Activated T-cell treated with anti-CD3 and anti-CD28 coated beads, Interleukin-2, amount 50 U/mL, for 72 hours (primary cell): ENCODE measurements at regions not wholly inside any gene's neighbourhood (a gene's known extent, or its start where the extent isn't known, plus 50 kb on each side); places are given as distances from the start of the nearest gene placed in this dataset.
"Not testable (repeated sequence)": the region's sequence is repeated elsewhere in the genome, so short reads cannot be mapped to it uniquely, and the experiment has no call there.

Experiments
- ATAC-seq, 2 donors: fragments of 150-1000 bp; cut with Tn5 transposase; replicated peaks in 1 of 2; 2 replicates each; pipeline ENCODE4 v1.10.0; 2021; ENCODE audit warnings: moderate library complexity in 2 of 2, mild to moderate bottlenecking in 1 of 2
- DNase-seq, 2 donors: peaks; one replicate each; pipeline ENCODE4 v3.0.0; 2021 to 2022; ENCODE audit warnings: mixed read lengths in 1 of 2
- H3K27ac Mint-ChIP-seq: one replicate; pipeline ENCODE4 v1.8.0; 2022; ENCODE audit warnings: mild to moderate bottlenecking, moderate library complexity, mixed read lengths
- H3K27me3 Mint-ChIP-seq: one replicate; pipeline ENCODE4 v1.8.0; 2022; ENCODE audit warnings: low read depth, mixed read lengths
- H3K36me3 Mint-ChIP-seq, 2 donors: one replicate each; pipeline ENCODE4 v1.8.0; 2022; ENCODE audit warnings: mixed read lengths in 2 of 2, mild to moderate bottlenecking in 1 of 2; ENCODE audit not compliant: insufficient read depth in 2 of 2
- H3K4me1 Mint-ChIP-seq: one replicate; pipeline ENCODE4 v1.8.0; 2022; ENCODE audit warnings: low read depth, mixed read lengths
- H3K4me3 Mint-ChIP-seq, 2 donors: one replicate each; pipeline ENCODE4 v1.8.0; 2022; ENCODE audit warnings: mild to moderate bottlenecking in 2 of 2, mixed read lengths in 2 of 2, moderate library complexity in 2 of 2
- H3K9me3 Mint-ChIP-seq, 2 donors: one replicate each; pipeline ENCODE4 v1.8.0; 2022; ENCODE audit warnings: mixed read lengths in 2 of 2

- H3K36me3 Mint-ChIP-seq, ATAC-seq, DNase-seq: not testable (repeated sequence)
Measured at GRCh38 chr5:176018598-176018997, 50.5 kb upstream of the THOC3 start.

DNA sequence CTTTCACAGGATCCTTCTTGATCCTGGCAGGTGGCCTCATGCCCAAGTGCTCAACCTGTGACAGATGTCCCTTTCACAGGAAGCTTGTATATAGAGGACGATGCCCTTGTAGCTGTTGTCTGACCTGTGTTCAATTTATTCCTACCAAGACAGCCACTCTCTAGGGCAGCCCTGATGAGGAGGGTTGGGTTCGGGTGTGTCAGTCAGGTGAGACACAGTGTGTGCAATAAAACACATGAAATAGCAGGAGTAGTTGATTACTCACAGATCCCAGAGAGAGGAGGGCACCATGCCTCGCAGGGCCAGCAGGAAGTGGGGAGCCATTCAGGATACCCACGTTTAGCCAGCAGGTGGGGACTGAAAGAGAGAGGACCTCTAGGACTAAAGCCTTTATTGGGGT lies 52.7 kb upstream of the THOC3 start:
- not testable (repeated sequence) for ATAC-seq, H3K4me3 Mint-ChIP-seq, H3K4me1 Mint-ChIP-seq, DNase-seq, H3K9me3 Mint-ChIP-seq, H3K27ac Mint-ChIP-seq, H3K36me3 Mint-ChIP-seq, H3K27me3 Mint-ChIP-seq

More at GRCh38 chr5:176018598-176018997, 50.5 kb upstream of the THOC3 start:
- not testable (repeated sequence) for H3K4me1 Mint-ChIP-seq, H3K27ac Mint-ChIP-seq, H3K27me3 Mint-ChIP-seq, H3K4me3 Mint-ChIP-seq, H3K9me3 Mint-ChIP-seq

- H3K4me3 Mint-ChIP-seq, ATAC-seq, H3K27ac Mint-ChIP-seq, H3K9me3 Mint-ChIP-seq, H3K4me1 Mint-ChIP-seq, DNase-seq, H3K36me3 Mint-ChIP-seq, H3K27me3 Mint-ChIP-seq: not testable (repeated sequence)
Measured at GRCh38 chr5:176023535-176023934, 55.4 kb upstream of the THOC3 start.

DNA sequence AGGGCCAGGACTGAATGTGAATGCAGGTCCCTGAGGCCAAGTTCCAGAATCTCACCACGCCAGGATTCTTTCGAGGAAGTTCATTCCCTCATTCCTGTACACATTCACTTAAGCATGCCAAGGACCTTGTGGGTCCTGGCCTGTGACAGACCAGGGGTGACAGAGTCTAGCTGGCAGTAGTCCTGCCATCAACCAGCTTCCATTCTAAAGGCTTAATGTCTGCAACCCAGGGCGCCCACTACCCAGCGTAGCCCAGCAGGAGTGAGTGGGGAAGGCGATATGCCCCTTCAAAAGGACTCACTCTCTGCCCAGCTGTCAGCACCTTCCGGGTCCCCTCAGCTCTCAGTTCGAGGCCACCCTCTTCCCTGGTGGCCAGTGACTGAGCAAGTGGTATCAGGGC lies 61.3 kb upstream of the THOC3 start:
- H3K27me3 Mint-ChIP-seq, H3K27ac Mint-ChIP-seq: not testable (repeated sequence)

GRCh38 chr5:176030361-176031117 lies 62.4 kb upstream of the THOC3 start:
- not testable (repeated sequence) for H3K27me3 Mint-ChIP-seq, H3K36me3 Mint-ChIP-seq, H3K4me3 Mint-ChIP-seq, H3K4me1 Mint-ChIP-seq, DNase-seq, H3K9me3 Mint-ChIP-seq, H3K27ac Mint-ChIP-seq
- ATAC-seq, result peak; percentile 30 to 33

More for the DNA sequence above, 61.3 kb upstream of the THOC3 start:
- H3K4me1 Mint-ChIP-seq, H3K4me3 Mint-ChIP-seq, H3K9me3 Mint-ChIP-seq, DNase-seq, H3K36me3 Mint-ChIP-seq: not testable (repeated sequence)
- ATAC-seq, result peak; percentile 2 to 8

- H3K4me1 Mint-ChIP-seq, result peaks cover 11% of the 10 kb centered on the region
- not testable (repeated sequence) for H3K36me3 Mint-ChIP-seq, H3K27ac Mint-ChIP-seq, H3K27me3 Mint-ChIP-seq, H3K9me3 Mint-ChIP-seq, DNase-seq, H3K4me3 Mint-ChIP-seq
- peak; percentile 38 to 42 for ATAC-seq
Measured at GRCh38 chr5:176031118-176031510, 63.0 kb upstream of the THOC3 start.

DNA sequence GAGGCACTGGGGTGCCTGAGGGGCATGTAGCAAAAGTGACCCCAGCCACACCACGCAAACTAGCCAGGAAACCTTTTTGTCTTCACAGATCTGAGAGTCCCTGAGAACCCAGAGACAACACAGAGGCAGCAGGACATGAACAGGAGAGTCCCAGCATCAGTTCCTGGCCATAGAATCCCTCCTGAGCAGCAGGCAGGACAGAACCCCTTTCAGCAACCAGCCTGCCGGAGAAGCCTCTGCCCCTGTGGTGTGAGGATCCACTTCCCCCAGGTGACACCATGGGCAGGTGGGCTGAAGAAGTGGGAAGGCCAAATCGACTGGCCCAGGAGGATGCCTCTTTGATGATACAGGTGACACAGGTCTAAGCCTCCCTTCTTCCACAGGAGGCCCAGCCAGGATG lies 65.1 kb upstream of the THOC3 start:
- not testable (repeated sequence) for H3K4me3 Mint-ChIP-seq, H3K27me3 Mint-ChIP-seq, H3K9me3 Mint-ChIP-seq, H3K27ac Mint-ChIP-seq, H3K36me3 Mint-ChIP-seq, ATAC-seq, DNase-seq
- peaks cover 24% of the 10 kb centered on the region for H3K4me1 Mint-ChIP-seq

GRCh38 chr5:176034407-176035200 lies 66.5 kb upstream of the THOC3 start:
- H3K36me3 Mint-ChIP-seq, H3K27me3 Mint-ChIP-seq, H3K27ac Mint-ChIP-seq, H3K9me3 Mint-ChIP-seq: not testable (repeated sequence)
- Mint-ChIP-seq H3K4me1 (peaks cover 31% of the 10 kb centered on the region), H3K4me3 (peak overlapping the region; percentile 39 to 65)
- ATAC-seq, result peak; percentile 61 to 82
- peak in 1 of 2 donors; percentile 32 for DNase-seq

GRCh38 chr5:176035201-176035530 lies 67.1 kb upstream of the THOC3 start:
- ATAC-seq, H3K27me3 Mint-ChIP-seq, H3K36me3 Mint-ChIP-seq, H3K27ac Mint-ChIP-seq, H3K9me3 Mint-ChIP-seq, DNase-seq: not testable (repeated sequence)
- Mint-ChIP-seq H3K4me3 (peak overlapping the region; percentile 39 to 65), H3K4me1 (peaks cover 36% of the 10 kb centered on the region)

- H3K27me3 Mint-ChIP-seq, DNase-seq, H3K9me3 Mint-ChIP-seq, H3K36me3 Mint-ChIP-seq, H3K27ac Mint-ChIP-seq: not testable (repeated sequence)
- peak in 1 of 2 donors; percentile 24 for ATAC-seq
- peaks cover 39% of the 10 kb centered on the region for H3K4me1 Mint-ChIP-seq
- H3K4me3 Mint-ChIP-seq, result peak overlapping the region; percentile 7 to 60
Measured at GRCh38 chr5:176035816-176036308, 67.7 kb upstream of the THOC3 start.

DNA sequence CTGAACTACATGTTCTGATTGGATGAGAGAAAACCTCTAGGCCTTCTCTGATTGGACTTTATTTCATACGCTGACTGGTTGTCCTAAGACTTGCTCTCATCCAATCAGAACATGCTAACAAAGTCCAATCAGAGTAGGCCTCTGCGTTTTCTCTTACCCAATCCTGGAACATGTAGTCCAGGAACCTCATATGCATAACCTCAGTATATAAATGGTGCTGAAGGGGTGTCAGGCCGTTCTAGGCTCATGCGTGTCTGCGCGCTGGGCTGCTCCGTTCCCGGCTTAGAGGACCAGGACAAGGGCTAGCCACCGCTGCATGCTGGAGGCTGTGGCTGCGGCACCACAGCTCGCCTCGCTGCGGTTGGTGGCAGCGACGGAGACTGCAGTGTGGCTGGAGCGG lies 68.3 kb upstream of the THOC3 start:
- not testable (repeated sequence) for H3K27me3 Mint-ChIP-seq, H3K27ac Mint-ChIP-seq, ATAC-seq, DNase-seq, H3K9me3 Mint-ChIP-seq, H3K36me3 Mint-ChIP-seq
- H3K4me1 Mint-ChIP-seq, result peaks cover 39% of the 10 kb centered on the region
- H3K4me3 Mint-ChIP-seq, result peak overlapping the region; percentile 7 to 60

GRCh38 chr5:176037190-176037589 lies 69.1 kb upstream of the THOC3 start:
- peak overlapping the region in 1 of 2 donors; percentile 4 for H3K4me3 Mint-ChIP-seq
- DNase-seq, H3K9me3 Mint-ChIP-seq, ATAC-seq, H3K36me3 Mint-ChIP-seq, H3K27ac Mint-ChIP-seq, H3K27me3 Mint-ChIP-seq: not testable (repeated sequence)
- peaks cover 45% of the 10 kb centered on the region for H3K4me1 Mint-ChIP-seq

GRCh38 chr5:176040105-176040801 lies 72.1 kb upstream of the THOC3 start:
- H3K4me1 Mint-ChIP-seq, result peaks cover 41% of the 10 kb centered on the region
- H3K36me3 Mint-ChIP-seq, H3K27me3 Mint-ChIP-seq, ATAC-seq, H3K27ac Mint-ChIP-seq, H3K4me3 Mint-ChIP-seq, H3K9me3 Mint-ChIP-seq, DNase-seq: not testable (repeated sequence)
